Neural progenitor cell (in vitro differentiated cells): ENCODE measurements at regions not wholly inside any gene's neighbourhood (a gene's known extent, or its start where the extent isn't known, plus 50 kb on each side); places are given as distances from the start of the nearest gene placed in this dataset.

Source experiments
- DNase-seq: peaks from one replicate; pipeline ENCODE4 v3.0.0-alpha.2; 2016; ENCODE audit warnings: low spot score
- H2AFZ ChIP-seq: fragments of 200-600 bp; sonication (generic); replicated peaks from 2 replicates; pipeline ENCODE4 v1.6.1; 2016; ENCODE audit warnings: antibody characterized with exemption
- H3F3A ChIP-seq: fragments of 200-600 bp; sonication (generic); 2 replicates; pipeline ENCODE4 v1.6.1; 2016; ENCODE audit warnings: antibody characterized with exemption, low read depth
- H3K27ac ChIP-seq: fragments of 200-600 bp; sonication (generic); 2 replicates; pipeline ENCODE4 v1.5.1; 2016; ENCODE audit warnings: mild to moderate bottlenecking
- H3K27me3 ChIP-seq: fragments of 200-600 bp; sonication (generic); 2 replicates; pipeline ENCODE4 v1.6.1; 2016; ENCODE audit warnings: mild to moderate bottlenecking, moderate library complexity
- H3K36me3 ChIP-seq: fragments of 200-600 bp; sonication (generic); 2 replicates; pipeline ENCODE4 v1.5.1; 2016
- H3K4me1 ChIP-seq: fragments of 200-600 bp; sonication (generic); 2 replicates; pipeline ENCODE4 v1.6.1; 2016; ENCODE audit warnings: mixed run types
- H3K4me2 ChIP-seq: fragments of 200-600 bp; sonication (generic); 2 replicates; pipeline ENCODE4 v1.6.1; 2016
- H3K4me3 ChIP-seq: fragments of 200-600 bp; sonication (generic); 2 replicates; pipeline ENCODE4 v1.5.1; 2016
- H3K79me2 ChIP-seq: fragments of 200-600 bp; sonication (generic); 2 replicates; pipeline ENCODE4 v1.6.1; 2016; ENCODE audit warnings: low read depth
- H3K9ac ChIP-seq: fragments of 200-600 bp; sonication (generic); 2 replicates; pipeline ENCODE4 v1.6.1; 2016
- H3K9me3 ChIP-seq: fragments of 200-600 bp; sonication (generic); 2 replicates; pipeline ENCODE4 v1.5.1; 2016; ENCODE audit warnings: low read depth
- H4K20me1 ChIP-seq: fragments of 200-600 bp; sonication (generic); 2 replicates; pipeline ENCODE4 v1.6.1; 2016; ENCODE audit warnings: low read depth
- H3K27ac Mint-ChIP-seq: 3 replicates; pipeline ENCODE4 v1.8.0; 2021; ENCODE audit warnings: mixed read lengths
- H3K27me3 Mint-ChIP-seq: 2 replicates; pipeline ENCODE4 v1.8.0; 2022; ENCODE audit warnings: low read depth, mild to moderate bottlenecking, inconsistent platforms, moderate library complexity, mixed read lengths; ENCODE audit not compliant: insufficient read depth
- H3K36me3 Mint-ChIP-seq: 3 replicates; pipeline ENCODE4 v1.8.0; 2021; ENCODE audit warnings: mixed read lengths
- H3K4me1 Mint-ChIP-seq: 3 replicates; pipeline ENCODE4 v1.8.0; 2021; ENCODE audit warnings: mixed read lengths
- H3K4me3 Mint-ChIP-seq: 3 replicates; pipeline ENCODE4 v1.8.0; 2021; ENCODE audit warnings: mild to moderate bottlenecking, moderate library complexity, mixed read lengths
- H3K9me3 Mint-ChIP-seq: 3 replicates; pipeline ENCODE4 v1.8.0; 2020; ENCODE audit warnings: mixed read lengths
- EZH2 ChIP-seq: fragments of 200-600 bp; sonication (generic); IDR thresholded peaks from 2 replicates; pipeline ENCODE4 v1.6.1; 2017; ENCODE audit warnings: antibody characterized with exemption, mild to moderate bottlenecking, moderate library complexity
- EZH2phosphoT487 ChIP-seq: fragments of 200-600 bp; sonication (generic); IDR thresholded peaks from 2 replicates; pipeline ENCODE4 v1.6.1; 2017; ENCODE audit warnings: antibody characterized with exemption
- TF ChIP-seq, protein P1 (sequence below): fragments of 200-600 bp; sonication (generic); IDR thresholded peaks from 2 replicates; pipeline ENCODE4 v1.5.1; 2017; ENCODE audit warnings: antibody characterized with exemption, mild to moderate bottlenecking

DNA sequence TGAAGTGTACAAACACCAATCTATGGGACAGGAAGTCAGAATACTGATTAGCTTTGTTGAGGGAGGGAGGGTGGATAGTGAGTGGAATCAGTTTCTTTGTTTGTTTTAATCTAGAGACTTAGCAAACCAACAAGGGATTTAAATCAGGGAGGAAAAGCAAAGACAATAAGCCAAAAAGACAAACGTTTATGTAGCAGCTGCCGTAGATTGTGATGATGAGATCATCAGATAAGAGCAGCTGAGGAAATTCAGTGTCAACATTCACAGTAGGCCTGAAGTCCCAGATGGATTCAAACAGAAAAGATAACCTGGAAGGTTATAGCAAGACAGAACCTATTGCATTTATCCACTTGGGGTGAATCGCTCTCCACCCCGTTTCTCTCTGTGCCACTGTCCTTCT is 104.9 kb upstream of the SYNDIG1 start:
- Histone ChIP-seq H2AFZ (no peak overlapping the region), H4K20me1 (no peaks in the 10 kb centered on the region), H3K36me3 (no peaks in the 10 kb centered on the region), H3K4me2 (no peak overlapping the region), H3K9ac (no peak overlapping the region), H3F3A (no peaks in the 10 kb centered on the region), H3K4me3 (no peak overlapping the region), H3K27me3 (no peaks in the 10 kb centered on the region), H3K9me3 (no peaks in the 10 kb centered on the region), H3K79me2 (no peaks in the 10 kb centered on the region), H3K27ac (no peak overlapping the region), H3K4me1 (no peaks in the 10 kb centered on the region)
- no peak for TF ChIP-seq EZH2phosphoT487
- TF ChIP-seq EZH2: no peak
- TF ChIP-seq, protein P1, sequence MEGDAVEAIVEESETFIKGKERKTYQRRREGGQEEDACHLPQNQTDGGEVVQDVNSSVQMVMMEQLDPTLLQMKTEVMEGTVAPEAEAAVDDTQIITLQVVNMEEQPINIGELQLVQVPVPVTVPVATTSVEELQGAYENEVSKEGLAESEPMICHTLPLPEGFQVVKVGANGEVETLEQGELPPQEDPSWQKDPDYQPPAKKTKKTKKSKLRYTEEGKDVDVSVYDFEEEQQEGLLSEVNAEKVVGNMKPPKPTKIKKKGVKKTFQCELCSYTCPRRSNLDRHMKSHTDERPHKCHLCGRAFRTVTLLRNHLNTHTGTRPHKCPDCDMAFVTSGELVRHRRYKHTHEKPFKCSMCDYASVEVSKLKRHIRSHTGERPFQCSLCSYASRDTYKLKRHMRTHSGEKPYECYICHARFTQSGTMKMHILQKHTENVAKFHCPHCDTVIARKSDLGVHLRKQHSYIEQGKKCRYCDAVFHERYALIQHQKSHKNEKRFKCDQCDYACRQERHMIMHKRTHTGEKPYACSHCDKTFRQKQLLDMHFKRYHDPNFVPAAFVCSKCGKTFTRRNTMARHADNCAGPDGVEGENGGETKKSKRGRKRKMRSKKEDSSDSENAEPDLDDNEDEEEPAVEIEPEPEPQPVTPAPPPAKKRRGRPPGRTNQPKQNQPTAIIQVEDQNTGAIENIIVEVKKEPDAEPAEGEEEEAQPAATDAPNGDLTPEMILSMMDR: no peak
- no peak for DNase-seq
- no peak overlapping the region for H3K4me3 Mint-ChIP-seq
- H3K27me3 Mint-ChIP-seq: peaks cover 4% of the 10 kb centered on the region
- no peak overlapping the region for H3K27ac Mint-ChIP-seq
- H3K4me1 Mint-ChIP-seq: peaks cover 3% of the 10 kb centered on the region
- peaks cover 18% of the 10 kb centered on the region for H3K9me3 Mint-ChIP-seq
- no peaks in the 10 kb centered on the region for H3K36me3 Mint-ChIP-seq

DNA sequence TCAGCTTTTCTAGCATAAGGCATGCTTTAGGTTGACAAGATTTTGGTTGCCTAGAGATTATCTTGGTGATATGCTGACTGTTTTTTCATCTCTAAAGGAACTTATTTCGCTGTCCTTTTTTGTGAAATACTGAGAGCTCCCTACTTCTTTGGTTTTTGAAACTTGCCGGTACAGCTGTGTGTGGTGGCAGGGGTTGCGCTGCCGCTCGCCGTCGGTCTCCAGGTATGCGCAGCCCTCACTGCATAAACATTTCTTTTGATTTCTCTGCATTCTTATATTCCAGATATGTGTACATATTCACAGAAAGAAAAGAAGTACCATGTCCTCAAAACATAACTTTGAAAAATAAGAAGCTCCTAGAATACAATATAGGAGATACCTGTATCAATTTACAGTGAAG is 106.4 kb upstream of the SYNDIG1 start:
- Mint-ChIP-seq H3K27me3 (peaks cover 4% of the 10 kb centered on the region), H3K36me3 (no peaks in the 10 kb centered on the region), H3K4me1 (peaks cover 7% of the 10 kb centered on the region), H3K27ac (no peak overlapping the region), H3K4me3 (no peak overlapping the region), H3K9me3 (peaks cover 18% of the 10 kb centered on the region)
- no peaks in the 10 kb centered on the region for H4K20me1 ChIP-seq
- H3K4me1 ChIP-seq: no peaks in the 10 kb centered on the region
- no peaks in the 10 kb centered on the region for H3K27me3 ChIP-seq
- H3F3A ChIP-seq: no peaks in the 10 kb centered on the region
- H3K9ac ChIP-seq: no peak overlapping the region
- no peak overlapping the region for H3K4me2 ChIP-seq
- H3K9me3 ChIP-seq: no peaks in the 10 kb centered on the region
- no peak for DNase-seq
- no peak for TF ChIP-seq EZH2phosphoT487
- no peak for TF ChIP-seq EZH2
- TF ChIP-seq, protein P1: no peak
- H3K36me3 ChIP-seq: no peaks in the 10 kb centered on the region
- no peak overlapping the region for H3K27ac ChIP-seq
- no peaks in the 10 kb centered on the region for H3K79me2 ChIP-seq
- no peak overlapping the region for H3K4me3 ChIP-seq
- H2AFZ ChIP-seq: no peak overlapping the region

DNA sequence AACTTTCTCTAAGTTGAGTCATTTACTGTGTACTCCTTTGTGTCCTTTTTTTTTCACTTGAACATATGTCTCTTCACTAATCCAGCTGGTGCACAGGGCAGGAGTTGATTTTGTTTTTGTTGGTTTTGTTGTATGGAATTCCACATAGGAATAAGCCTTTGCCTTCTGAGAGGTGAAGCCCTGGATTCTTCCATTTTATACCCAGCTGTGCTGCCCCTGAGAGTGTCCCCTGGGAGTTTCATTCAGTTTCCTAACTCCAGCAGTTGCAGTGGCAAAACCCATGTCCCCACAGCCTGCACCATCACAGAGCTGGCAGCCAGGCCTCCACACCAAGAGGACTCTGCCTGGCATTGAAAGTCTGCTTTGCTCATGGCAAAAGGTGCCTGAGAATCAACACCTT is 107.3 kb upstream of the SYNDIG1 start:
- TF ChIP-seq, protein P1: no peak
- TF ChIP-seq EZH2phosphoT487 (no peak), EZH2 (no peak)
- Histone ChIP-seq H3K27me3 (no peaks in the 10 kb centered on the region), H3K4me3 (no peak overlapping the region), H3K27ac (no peak overlapping the region), H3K36me3 (no peaks in the 10 kb centered on the region), H3K9ac (no peak overlapping the region), H3K9me3 (no peaks in the 10 kb centered on the region), H3K4me2 (no peak overlapping the region), H2AFZ (no peak overlapping the region), H4K20me1 (no peaks in the 10 kb centered on the region), H3F3A (no peaks in the 10 kb centered on the region), H3K4me1 (no peaks in the 10 kb centered on the region), H3K79me2 (no peaks in the 10 kb centered on the region)
- Mint-ChIP-seq H3K4me1 (peaks cover 13% of the 10 kb centered on the region), H3K27ac (no peak overlapping the region), H3K27me3 (peaks cover 4% of the 10 kb centered on the region), H3K9me3 (peaks cover 18% of the 10 kb centered on the region), H3K36me3 (no peaks in the 10 kb centered on the region), H3K4me3 (no peak overlapping the region)
- no peak for DNase-seq

DNA sequence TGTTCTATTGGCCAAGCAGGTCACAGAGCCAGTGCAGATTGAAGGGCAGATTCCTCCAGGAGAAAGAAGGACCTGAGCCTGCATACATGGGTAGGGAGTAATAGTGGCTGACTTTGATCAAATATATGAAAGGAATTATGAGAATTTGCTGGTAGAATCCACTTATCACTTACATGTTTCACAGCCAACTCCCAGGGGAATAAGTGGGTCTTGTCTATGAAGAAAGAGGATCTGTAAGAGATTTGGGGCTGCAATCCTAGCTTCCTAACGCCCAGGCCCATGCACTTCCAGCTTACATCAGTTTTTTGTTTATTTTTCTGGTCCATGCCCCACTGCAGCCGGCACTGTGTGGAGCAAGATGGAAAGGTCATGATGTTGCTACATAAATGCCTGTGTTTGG is 107.9 kb upstream of the SYNDIG1 start:
- Histone ChIP-seq H3K27ac (no peak overlapping the region), H3K79me2 (no peaks in the 10 kb centered on the region), H3K36me3 (no peaks in the 10 kb centered on the region), H3K4me2 (no peak overlapping the region), H3F3A (no peaks in the 10 kb centered on the region), H3K4me3 (no peak overlapping the region), H3K9ac (no peak overlapping the region), H3K4me1 (no peaks in the 10 kb centered on the region), H2AFZ (no peak overlapping the region), H4K20me1 (no peaks in the 10 kb centered on the region), H3K27me3 (no peaks in the 10 kb centered on the region), H3K9me3 (no peaks in the 10 kb centered on the region)
- H3K27ac Mint-ChIP-seq: no peak overlapping the region
- H3K4me3 Mint-ChIP-seq: no peak overlapping the region
- H3K36me3 Mint-ChIP-seq: no peaks in the 10 kb centered on the region
- DNase-seq: no peak
- peaks cover 13% of the 10 kb centered on the region for H3K4me1 Mint-ChIP-seq
- H3K27me3 Mint-ChIP-seq: peaks cover 2% of the 10 kb centered on the region
- peaks cover 17% of the 10 kb centered on the region for H3K9me3 Mint-ChIP-seq
- no peak for TF ChIP-seq EZH2
- no peak for TF ChIP-seq EZH2phosphoT487
- TF ChIP-seq, protein P1: no peak
